ENCODE measurements at regions not wholly inside any gene's neighbourhood (a gene's known extent, or its start where the extent isn't known, plus 50 kb on each side); places are given as distances from the start of the nearest gene placed in this dataset.

DNA sequence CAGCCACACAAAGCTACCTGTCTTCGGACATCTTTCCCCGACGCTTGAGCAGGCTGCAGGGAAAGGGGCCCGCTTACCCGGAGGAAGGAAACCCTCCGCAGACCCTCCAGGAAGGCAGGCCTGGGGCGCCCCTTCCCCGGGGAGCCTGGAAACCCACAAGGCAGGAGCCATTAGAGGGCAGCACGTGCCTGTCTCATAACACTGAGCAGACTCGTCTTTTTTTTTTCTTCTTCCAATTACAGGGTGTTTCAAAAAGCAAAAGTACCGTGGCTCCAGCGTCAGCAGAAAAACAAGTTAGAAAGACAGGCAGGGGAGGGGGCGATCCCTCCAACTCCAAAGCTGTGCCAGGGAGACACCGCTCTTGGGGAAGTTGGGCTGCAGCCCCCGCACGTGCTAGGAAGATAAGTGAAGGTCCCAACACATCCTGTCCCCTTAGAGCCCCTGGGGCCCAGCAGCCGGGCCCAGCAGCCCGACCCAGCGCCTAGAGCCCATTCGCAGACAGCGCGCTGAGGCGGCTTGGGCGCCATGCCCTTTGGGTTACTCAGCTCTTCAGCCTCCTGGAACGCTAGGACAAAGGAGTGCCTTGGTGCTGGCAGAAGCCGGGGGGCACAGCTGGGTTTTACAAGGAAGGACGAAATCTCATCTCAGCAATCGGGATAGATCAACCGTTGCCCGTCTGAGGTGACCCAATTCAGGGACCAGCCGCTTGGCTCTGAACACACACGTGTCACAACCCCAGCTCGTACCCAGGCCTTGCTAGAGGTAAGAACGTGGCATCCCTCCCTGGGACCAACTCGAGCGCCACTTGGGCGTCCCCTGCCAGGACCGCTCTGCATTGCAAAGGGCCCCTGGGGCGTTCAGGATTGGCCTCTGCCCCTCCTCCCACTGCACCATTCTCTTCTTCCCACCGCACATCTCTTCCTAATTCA lies 136.3 kb downstream of the LY86 start:
- H3K27ac ChIP-seq (ENCODE audit: low read length) = peak overlapping the region; percentile 92

DNA sequence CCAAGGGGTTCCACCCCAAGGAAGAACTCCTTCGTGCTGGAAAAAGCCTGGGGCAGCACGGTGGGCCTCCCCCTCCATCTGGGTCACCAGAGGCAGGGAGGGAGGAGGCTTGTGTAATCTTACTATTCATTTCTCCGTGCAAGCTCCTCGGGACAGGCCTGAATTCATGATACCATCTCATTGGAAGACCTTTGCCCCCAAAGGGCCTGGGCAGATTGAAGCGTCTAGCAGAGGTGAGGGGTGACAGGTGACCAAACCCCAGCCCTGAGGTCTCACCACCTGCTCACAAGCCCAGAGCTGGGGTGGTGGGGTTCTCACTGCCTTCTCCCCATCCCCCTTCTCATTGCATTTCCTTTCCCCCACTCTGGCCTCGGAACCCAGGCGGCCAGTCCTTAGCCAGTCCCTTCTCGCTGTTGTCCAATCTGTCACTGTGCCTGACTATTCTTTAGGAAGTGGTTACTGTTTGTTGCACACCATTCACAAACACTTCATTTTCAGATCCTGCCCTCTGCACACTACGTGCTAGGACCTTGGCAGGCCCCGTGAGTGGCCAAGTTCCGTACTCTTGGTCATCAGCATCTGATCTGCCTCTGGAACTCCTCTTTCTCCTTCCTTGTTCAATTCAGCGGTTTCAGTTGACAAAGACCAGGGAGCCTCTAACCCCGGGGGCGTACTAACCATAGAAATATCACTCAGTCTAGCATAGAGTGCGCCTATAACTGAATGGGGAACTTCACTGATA lies 137.1 kb downstream of the LY86 start:
- Histone ChIP-seq H3K9me3 (replicated peaks; ENCODE audit: control insufficient read depth, low read depth, low read length) (no peaks in the 10 kb centered on the region), H3K36me3 (ENCODE audit: control insufficient read depth, insufficient read depth, low read length) (no peaks in the 10 kb centered on the region), H3K27ac (ENCODE audit: low read length) (peak overlapping the region; percentile 92), H3K4me1 (ENCODE audit: control insufficient read depth, insufficient read depth, low read length) (peaks cover 37% of the 10 kb centered on the region), H3K27me3 (ENCODE audit: control insufficient read depth, insufficient read depth, low read length) (no peaks in the 10 kb centered on the region), H3K4me3 (ENCODE audit: low read length) (no peak overlapping the region)
- no peak for DNase-seq
- 85% methylated on average over 6 of the region's 15 CpGs for WGBS (ENCODE audit: insufficient coverage)

More for the DNA sequence above, 136.3 kb downstream of the LY86 start:
- Histone ChIP-seq H3K4me3 (ENCODE audit: low read length) (peak overlapping the region; percentile 45), H3K36me3 (ENCODE audit: control insufficient read depth, insufficient read depth, low read length) (no peaks in the 10 kb centered on the region), H3K9me3 (replicated peaks; ENCODE audit: control insufficient read depth, low read depth, low read length) (no peaks in the 10 kb centered on the region), H3K4me1 (ENCODE audit: control insufficient read depth, insufficient read depth, low read length) (peaks cover 37% of the 10 kb centered on the region), H3K27me3 (ENCODE audit: control insufficient read depth, insufficient read depth, low read length) (no peaks in the 10 kb centered on the region)
- 23% methylated on average over 36 of the region's 40 CpGs for WGBS (ENCODE audit: insufficient coverage)
- peak; percentile 91 for DNase-seq

DNA sequence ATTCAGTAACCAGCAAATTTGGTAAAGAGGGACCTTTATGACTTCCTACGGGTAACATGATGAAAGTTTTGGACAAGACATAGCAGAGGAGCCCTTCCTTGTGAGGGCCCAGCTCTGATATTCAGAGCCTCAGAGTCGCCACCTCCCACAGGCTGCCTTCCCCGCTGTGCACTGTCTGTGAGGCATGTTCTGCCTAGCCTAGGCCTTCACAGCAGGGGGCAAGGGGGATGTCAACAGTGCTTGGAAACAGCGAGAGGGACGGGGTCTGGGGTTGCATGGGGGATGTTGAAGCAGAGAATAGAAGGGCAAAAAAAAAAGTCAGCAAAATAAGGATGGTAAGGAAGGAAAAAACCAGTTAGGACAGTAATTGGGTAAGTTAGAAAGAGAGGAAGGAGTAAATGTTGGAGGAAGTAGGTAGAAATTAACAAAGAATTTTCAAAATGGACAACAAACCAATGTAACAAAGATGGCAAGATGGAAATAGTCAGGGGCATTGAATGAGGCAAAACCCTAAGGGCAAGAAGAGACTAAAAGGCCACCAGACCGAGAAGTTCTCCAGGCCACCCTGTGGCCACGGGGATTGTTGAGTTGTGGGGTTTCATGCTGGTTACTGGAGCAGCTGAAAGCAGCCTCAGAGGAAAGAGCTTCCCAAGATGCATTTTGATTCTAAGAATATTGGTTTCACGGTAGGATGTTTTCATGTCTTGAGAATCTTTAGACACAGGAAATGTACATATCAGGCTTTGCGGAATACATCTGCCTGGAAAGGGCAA lies 139.8 kb downstream of the LY86 start:
- Histone ChIP-seq H3K4me1 (ENCODE audit: control insufficient read depth, insufficient read depth, low read length) (peaks cover 31% of the 10 kb centered on the region), H3K27me3 (ENCODE audit: control insufficient read depth, insufficient read depth, low read length) (no peaks in the 10 kb centered on the region), H3K27ac (ENCODE audit: low read length) (no peak overlapping the region), H3K36me3 (ENCODE audit: control insufficient read depth, insufficient read depth, low read length) (no peaks in the 10 kb centered on the region), H3K9me3 (replicated peaks; ENCODE audit: control insufficient read depth, low read depth, low read length) (no peaks in the 10 kb centered on the region), H3K4me3 (ENCODE audit: low read length) (no peak overlapping the region)
- DNase-seq = no peak
- 72% methylated on average over 9 of the region's 9 CpGs for WGBS (ENCODE audit: insufficient coverage)

DNA sequence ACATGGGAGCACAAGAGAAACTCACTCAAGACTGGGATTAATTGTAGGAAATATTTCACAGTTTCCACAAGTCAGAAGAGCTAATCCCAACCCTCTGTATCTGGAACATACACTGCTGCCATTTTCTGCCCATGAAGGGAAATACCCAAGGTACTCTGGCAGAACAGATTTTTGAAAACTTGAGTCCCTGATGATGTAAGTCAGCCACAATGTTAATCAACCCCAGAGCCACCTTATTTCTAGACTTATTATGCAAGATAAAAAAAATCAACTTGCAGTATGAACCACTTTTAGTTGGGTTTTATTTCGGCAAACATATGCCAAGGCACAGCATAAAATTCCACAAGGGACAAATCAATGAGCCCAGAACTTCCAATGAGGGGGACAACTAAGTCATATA lies 141.5 kb downstream of the LY86 start:
- Histone ChIP-seq H3K9me3 (replicated peaks; ENCODE audit: control insufficient read depth, low read depth, low read length) (no peaks in the 10 kb centered on the region), H3K27me3 (ENCODE audit: control insufficient read depth, insufficient read depth, low read length) (no peaks in the 10 kb centered on the region), H3K4me1 (ENCODE audit: control insufficient read depth, insufficient read depth, low read length) (peaks cover 32% of the 10 kb centered on the region), H3K27ac (ENCODE audit: low read length) (no peak overlapping the region), H3K4me3 (ENCODE audit: low read length) (no peak overlapping the region), H3K36me3 (ENCODE audit: control insufficient read depth, insufficient read depth, low read length) (no peaks in the 10 kb centered on the region)
- no CpG with 5 or more reads among the region's 1 CpG for WGBS (ENCODE audit: insufficient coverage)
- DNase-seq = no peak

DNA sequence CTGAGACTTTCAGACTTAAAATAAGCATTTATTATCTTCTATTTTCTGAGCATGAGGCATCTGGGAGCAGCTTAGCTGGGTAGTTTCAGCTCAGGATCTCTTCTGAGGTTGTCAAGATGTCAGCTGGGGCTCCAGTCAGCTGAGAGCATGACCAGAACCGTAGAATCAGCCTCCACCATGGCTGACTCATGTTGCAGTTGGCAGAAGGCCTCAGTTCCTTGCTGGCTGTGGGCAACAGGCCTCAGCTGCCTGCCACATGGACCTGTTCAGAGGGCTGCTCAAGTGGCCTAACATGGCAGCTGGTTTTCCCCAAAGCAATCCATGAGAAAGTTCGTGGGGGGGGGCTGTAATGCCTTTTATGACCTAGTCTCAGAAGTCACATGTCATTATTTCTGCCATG lies 142.3 kb downstream of the LY86 start:
- no peaks in the 10 kb centered on the region for H3K36me3 ChIP-seq (ENCODE audit: control insufficient read depth, insufficient read depth, low read length)
- no peak overlapping the region for H3K4me3 ChIP-seq (ENCODE audit: low read length)
- H3K27me3 ChIP-seq (ENCODE audit: control insufficient read depth, insufficient read depth, low read length) = no peaks in the 10 kb centered on the region
- 48% methylated on average over 2 of the region's 2 CpGs for WGBS (ENCODE audit: insufficient coverage)
- H3K9me3 ChIP-seq (replicated peaks; ENCODE audit: control insufficient read depth, low read depth, low read length) = no peaks in the 10 kb centered on the region
- H3K4me1 ChIP-seq (ENCODE audit: control insufficient read depth, insufficient read depth, low read length) = peaks cover 31% of the 10 kb centered on the region
- no peak overlapping the region for H3K27ac ChIP-seq (ENCODE audit: low read length)
- peak; percentile 79 for DNase-seq

DNA sequence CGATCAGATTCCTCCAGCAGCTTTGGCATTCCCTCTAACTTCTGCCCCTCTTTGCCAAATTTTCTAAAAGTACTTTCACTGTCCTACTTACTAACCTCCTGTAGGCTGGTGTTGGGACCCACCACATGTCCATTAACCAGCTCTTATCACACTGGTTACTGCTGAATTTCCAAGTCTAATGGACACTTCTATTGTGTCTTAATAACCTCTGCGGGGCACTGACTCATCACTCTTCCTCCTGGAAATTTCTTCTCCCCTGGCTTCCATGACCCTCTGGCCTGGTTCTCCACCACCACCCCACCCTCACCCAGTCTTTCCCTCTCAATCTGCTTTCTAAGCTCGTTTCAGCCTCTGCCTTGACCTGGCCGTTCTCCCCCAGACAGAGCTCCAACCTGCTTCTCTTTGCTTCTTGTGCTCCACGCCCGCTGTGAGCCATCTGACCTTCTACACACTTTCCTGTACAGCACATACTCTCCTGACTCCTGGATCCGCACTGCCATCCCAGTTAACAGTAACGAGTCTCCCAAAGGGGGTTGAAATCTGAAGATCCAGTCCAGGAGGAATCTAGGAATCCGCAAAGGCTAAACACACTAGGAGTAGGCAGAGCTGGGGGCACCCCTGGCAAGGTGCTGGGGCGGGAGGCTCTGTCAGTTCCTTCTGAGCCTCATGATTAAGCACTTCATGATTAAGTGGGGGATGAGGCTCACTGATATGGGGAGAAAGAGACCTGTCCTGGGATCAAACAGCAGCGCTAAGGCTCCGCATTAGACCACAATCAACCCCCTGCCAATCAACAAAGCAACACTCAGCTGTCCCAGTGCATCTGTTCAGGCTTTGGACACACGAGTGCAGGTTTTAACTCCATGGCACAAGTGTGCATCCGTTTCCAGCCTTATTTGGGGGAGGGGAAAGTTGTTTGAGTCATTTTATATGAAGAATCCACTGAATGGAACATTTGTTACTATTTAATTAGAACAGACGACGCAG lies 146.3 kb downstream of the LY86 start:
- Histone ChIP-seq H3K4me1 (ENCODE audit: control insufficient read depth, insufficient read depth, low read length) (peaks cover 49% of the 10 kb centered on the region), H3K27me3 (ENCODE audit: control insufficient read depth, insufficient read depth, low read length) (no peaks in the 10 kb centered on the region), H3K9me3 (replicated peaks; ENCODE audit: control insufficient read depth, low read depth, low read length) (no peaks in the 10 kb centered on the region), H3K4me3 (ENCODE audit: low read length) (no peak overlapping the region), H3K27ac (ENCODE audit: low read length) (peak overlapping the region; percentile 92), H3K36me3 (ENCODE audit: control insufficient read depth, insufficient read depth, low read length) (no peaks in the 10 kb centered on the region)
- DNase-seq = peak; percentile 71
- WGBS (ENCODE audit: insufficient coverage) = 72% methylated on average over 7 of the region's 16 CpGs

DNA sequence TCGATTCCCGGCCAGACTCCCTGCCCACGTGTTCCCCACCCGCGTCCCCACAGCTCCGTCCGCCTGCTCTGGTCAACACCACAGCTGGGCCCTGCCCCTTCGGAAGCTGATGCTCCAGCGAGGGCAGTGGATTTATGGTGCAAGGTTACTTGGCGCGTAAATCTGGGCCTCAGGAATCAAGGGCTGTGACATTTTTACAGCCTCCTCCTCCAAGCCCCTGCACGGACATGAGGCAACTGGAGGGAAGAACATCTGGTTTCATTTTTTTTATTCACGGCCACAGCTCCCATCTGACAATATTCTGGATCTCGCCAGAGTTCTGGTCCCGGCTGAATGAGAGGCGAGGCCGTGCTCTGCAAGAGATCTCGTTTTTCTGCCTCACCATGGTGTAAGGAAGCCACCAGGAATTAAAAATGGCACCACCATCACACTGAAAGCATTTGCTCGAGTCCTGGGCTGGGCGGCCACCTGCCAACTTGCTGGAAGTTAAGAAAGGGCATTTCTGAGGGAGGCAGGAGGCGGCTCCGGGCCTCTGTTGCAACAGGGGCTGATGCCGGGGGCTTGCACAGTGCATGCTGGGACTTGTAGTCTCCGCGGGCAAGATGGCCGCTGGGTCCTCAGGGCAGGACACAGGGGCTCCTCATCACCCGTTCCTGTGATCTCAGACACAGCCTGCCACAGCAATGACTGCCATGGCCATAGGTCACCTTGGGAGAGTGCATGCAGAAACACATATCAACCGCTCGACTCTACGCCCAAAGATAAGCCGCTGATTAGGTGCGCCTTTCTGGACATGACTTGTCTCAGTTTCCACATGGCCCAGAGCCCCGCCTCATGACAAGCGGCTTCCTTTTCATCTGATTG lies 148.5 kb downstream of the LY86 start:
- H3K27me3 ChIP-seq (ENCODE audit: control insufficient read depth, insufficient read depth, low read length) = no peaks in the 10 kb centered on the region
- H3K4me1 ChIP-seq (ENCODE audit: control insufficient read depth, insufficient read depth, low read length) = peaks cover 52% of the 10 kb centered on the region
- H3K36me3 ChIP-seq (ENCODE audit: control insufficient read depth, insufficient read depth, low read length) = no peaks in the 10 kb centered on the region
- DNase-seq = peak; percentile 86
- 18% methylated on average over 25 of the region's 34 CpGs for WGBS (ENCODE audit: insufficient coverage)
- H3K4me3 ChIP-seq (ENCODE audit: low read length) = peak overlapping the region; percentile 27
- H3K27ac ChIP-seq (ENCODE audit: low read length) = peak overlapping the region; percentile 92
- H3K9me3 ChIP-seq (replicated peaks; ENCODE audit: control insufficient read depth, low read depth, low read length) = no peaks in the 10 kb centered on the region

DNA sequence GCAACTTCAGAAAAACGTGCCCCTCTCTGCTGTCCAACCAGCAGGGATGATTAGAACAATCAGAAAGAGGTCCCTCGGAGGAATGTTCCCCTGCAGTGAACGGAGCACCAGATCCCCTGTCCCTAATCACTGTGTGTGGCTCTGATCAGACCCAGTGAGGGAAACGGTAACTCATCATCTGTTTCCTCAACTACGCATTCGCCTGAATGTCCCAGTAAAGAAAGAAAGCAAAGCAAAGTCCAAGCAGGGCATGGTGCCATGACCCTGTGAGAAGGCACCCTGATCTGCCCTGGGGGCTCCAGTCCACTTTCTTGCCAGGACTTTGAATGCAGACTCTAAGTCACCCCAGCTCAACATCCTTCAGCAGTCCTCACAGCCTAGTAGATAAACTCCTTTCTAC lies 149.2 kb downstream of the LY86 start:
- H3K36me3 ChIP-seq (ENCODE audit: control insufficient read depth, insufficient read depth, low read length) = no peaks in the 10 kb centered on the region
- no peaks in the 10 kb centered on the region for H3K9me3 ChIP-seq (replicated peaks; ENCODE audit: control insufficient read depth, low read depth, low read length)
- H3K27me3 ChIP-seq (ENCODE audit: control insufficient read depth, insufficient read depth, low read length) = no peaks in the 10 kb centered on the region
- H3K4me1 ChIP-seq (ENCODE audit: control insufficient read depth, insufficient read depth, low read length) = peaks cover 53% of the 10 kb centered on the region
- WGBS (ENCODE audit: insufficient coverage) = 61% methylated on average over 5 of the region's 6 CpGs
- no peak for DNase-seq
- H3K27ac ChIP-seq (ENCODE audit: low read length) = peak overlapping the region; percentile 92
- peak overlapping the region; percentile 27 for H3K4me3 ChIP-seq (ENCODE audit: low read length)

Data from muscle of leg (tissue), 3 donors.